Ammon's horn (tissue), 1 donor: ENCODE measurements at regions not wholly inside any gene's neighbourhood (a gene's known extent, or its start where the extent isn't known, plus 50 kb on each side); places are given as distances from the start of the nearest gene placed in this dataset.

Experiments used
- DNase-seq: peaks from one replicate; pipeline ENCODE4 v3.0.0-alpha.2; 2016; ENCODE audit warnings: low spot score

- no peak for DNase-seq
These were observed 188.4 kb upstream of the MAF start for GRCh38 chr16:79788949-79789348.

- DNase-seq, result no peak
These were observed 185.9 kb upstream of the MAF start for GRCh38 chr16:79786389-79786788.

- DNase-seq, result no peak
These were observed 183.5 kb upstream of the MAF start for GRCh38 chr16:79784007-79784406.

- DNase-seq, result no peak
These were observed 177.1 kb upstream of the MAF start for GRCh38 chr16:79777679-79778078.

- DNase-seq, result peak; percentile 34
These were observed 175.8 kb upstream of the MAF start for GRCh38 chr16:79776243-79776847.

GRCh38 chr16:79772784-79773183, 172.2 kb upstream of the MAF start:
- no peak for DNase-seq

- no peak for DNase-seq
These were observed 171.5 kb upstream of the MAF start for GRCh38 chr16:79772048-79772447.

- peak; percentile 90 for DNase-seq
These were observed 169.9 kb upstream of the MAF start for GRCh38 chr16:79770244-79771064.

GRCh38 chr16:79769928-79770243, 169.3 kb upstream of the MAF start:
- DNase-seq, result no peak

- no peak for DNase-seq
These were observed 168.9 kb upstream of the MAF start for GRCh38 chr16:79769270-79769927.

- DNase-seq, result peak; percentile 74
These were observed 167.9 kb upstream of the MAF start for GRCh38 chr16:79768276-79768970.

GRCh38 chr16:79767421-79768275, 167.1 kb upstream of the MAF start:
- DNase-seq, result peak; percentile 41

GRCh38 chr16:79765901-79766394, 165.4 kb upstream of the MAF start:
- no peak for DNase-seq

- DNase-seq, result no peak
These were observed 164.9 kb upstream of the MAF start for GRCh38 chr16:79765431-79765830.

- no peak for DNase-seq
These were observed 164.0 kb upstream of the MAF start for GRCh38 chr16:79764415-79765110.

GRCh38 chr16:79762217-79762616, 161.7 kb upstream of the MAF start:
- DNase-seq, result no peak

- no peak for DNase-seq
These were observed 158.2 kb upstream of the MAF start for GRCh38 chr16:79758615-79759346.

GRCh38 chr16:79757968-79758367, 157.4 kb upstream of the MAF start:
- DNase-seq, result no peak

- DNase-seq, result no peak
These were observed 156.6 kb upstream of the MAF start for GRCh38 chr16:79757163-79757562.

GRCh38 chr16:79756571-79756970, 156.0 kb upstream of the MAF start:
- DNase-seq, result no peak
